Thoracic aorta (tissue), 2 donors: ENCODE measurements at regions not wholly inside any gene's neighbourhood (a gene's known extent, or its start where the extent isn't known, plus 50 kb on each side); places are given as distances from the start of the nearest gene placed in this dataset.

ENCODE experiments used
- ATAC-seq: fragments of 150-250 bp; one replicate; pipeline ENCODE4 v1.8.0; 2017; ENCODE audit warnings: low read depth; ENCODE audit not compliant: insufficient number of reproducible peaks, low FRiP score
- DNase-seq: peaks from one replicate; pipeline ENCODE4 v3.0.0-alpha.2; 2020; ENCODE audit warnings: low spot score
- H3K27ac ChIP-seq, 2 donors: fragments of 200-600 bp; sonication (generic); 1 replicate in 1 of 2; 2 replicates in 1 of 2; pipeline ENCODE4 v1.5.1; 2016; ENCODE audit warnings: mild to moderate bottlenecking in 2 of 2, moderate library complexity in 2 of 2
- H3K27me3 ChIP-seq: fragments of 200-600 bp; sonication (generic); replicated peaks from 2 replicates; pipeline ENCODE4 v1.6.0; 2016; ENCODE audit warnings: mild to moderate bottlenecking; ENCODE audit not compliant: insufficient read depth
- H3K36me3 ChIP-seq: fragments of 200-600 bp; sonication (generic); one replicate; pipeline ENCODE4 v1.5.1; 2016
- H3K4me1 ChIP-seq, 2 donors: fragments of 200-600 bp; sonication (generic); 1 replicate in 1 of 2; 2 replicates in 1 of 2; pipeline versions ENCODE4 v1.5.1 to v1.6.0; 2016; ENCODE audit warnings: low read depth in 2 of 2, mild to moderate bottlenecking in 1 of 2; ENCODE audit not compliant: control insufficient read depth in 1 of 2
- H3K4me3 ChIP-seq: fragments of 200-600 bp; sonication (generic); 2 replicates; pipeline ENCODE4 v1.5.1; 2016; ENCODE audit warnings: mild to moderate bottlenecking
- H3K9me3 ChIP-seq: fragments of 200-600 bp; sonication (generic); 2 replicates; pipeline ENCODE4 v1.5.1; 2016
- TF ChIP-seq, protein P1 (sequence below): fragments of 200-600 bp; sonication (generic); IDR thresholded peaks from one replicate; pipeline ENCODE4 v1.5.1; 2019; ENCODE audit warnings: antibody characterized with exemption

DNA sequence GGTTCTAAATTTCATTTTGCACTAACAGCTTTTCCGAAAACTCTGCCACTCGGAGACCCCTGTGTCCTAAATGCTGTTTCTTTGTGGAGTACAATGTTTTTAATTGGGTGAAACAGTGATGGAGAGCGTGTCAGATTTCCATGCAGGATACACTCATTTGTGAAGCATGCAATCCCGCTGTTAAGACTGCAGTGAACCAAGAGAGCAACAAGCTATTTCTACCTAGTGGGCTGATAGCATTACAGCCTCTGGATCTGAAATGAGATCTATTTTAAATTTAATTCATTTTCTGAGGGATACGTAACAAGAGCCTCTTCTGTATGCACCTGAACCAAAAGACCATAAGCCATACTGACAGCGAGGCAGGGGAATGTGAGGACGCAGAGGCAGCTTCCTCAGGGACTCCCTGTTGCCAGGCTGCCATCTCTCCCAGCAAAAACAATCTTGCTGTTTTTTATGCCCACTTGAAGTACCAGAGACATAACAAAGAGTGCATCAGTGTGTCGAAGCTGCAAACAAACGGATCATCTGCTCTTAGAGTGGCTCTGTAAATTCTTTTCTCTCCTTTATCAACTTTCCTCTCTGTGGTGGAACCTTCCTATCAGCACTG is 199.9 kb upstream of the COX10 start:
- DNase-seq = no peak
- no peak overlapping the region for H3K4me3 ChIP-seq
- TF ChIP-seq, protein P1, sequence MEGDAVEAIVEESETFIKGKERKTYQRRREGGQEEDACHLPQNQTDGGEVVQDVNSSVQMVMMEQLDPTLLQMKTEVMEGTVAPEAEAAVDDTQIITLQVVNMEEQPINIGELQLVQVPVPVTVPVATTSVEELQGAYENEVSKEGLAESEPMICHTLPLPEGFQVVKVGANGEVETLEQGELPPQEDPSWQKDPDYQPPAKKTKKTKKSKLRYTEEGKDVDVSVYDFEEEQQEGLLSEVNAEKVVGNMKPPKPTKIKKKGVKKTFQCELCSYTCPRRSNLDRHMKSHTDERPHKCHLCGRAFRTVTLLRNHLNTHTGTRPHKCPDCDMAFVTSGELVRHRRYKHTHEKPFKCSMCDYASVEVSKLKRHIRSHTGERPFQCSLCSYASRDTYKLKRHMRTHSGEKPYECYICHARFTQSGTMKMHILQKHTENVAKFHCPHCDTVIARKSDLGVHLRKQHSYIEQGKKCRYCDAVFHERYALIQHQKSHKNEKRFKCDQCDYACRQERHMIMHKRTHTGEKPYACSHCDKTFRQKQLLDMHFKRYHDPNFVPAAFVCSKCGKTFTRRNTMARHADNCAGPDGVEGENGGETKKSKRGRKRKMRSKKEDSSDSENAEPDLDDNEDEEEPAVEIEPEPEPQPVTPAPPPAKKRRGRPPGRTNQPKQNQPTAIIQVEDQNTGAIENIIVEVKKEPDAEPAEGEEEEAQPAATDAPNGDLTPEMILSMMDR = no peak
- ATAC-seq = no peak
- no peak overlapping the region for H3K27ac ChIP-seq
- H3K9me3 ChIP-seq = no peaks in the 10 kb centered on the region
- no peaks in the 10 kb centered on the region for H3K36me3 ChIP-seq
- peaks cover 3 to 15% of the 10 kb centered on the region in 2 donors for H3K4me1 ChIP-seq
- H3K27me3 ChIP-seq = no peaks in the 10 kb centered on the region

- H3K27ac ChIP-seq = no peak overlapping the region
- TF ChIP-seq, protein P1 = no peak
- no peaks in the 10 kb centered on the region for H3K27me3 ChIP-seq
- ATAC-seq (no peak), DNase-seq (no peak)
- no peak overlapping the region for H3K4me3 ChIP-seq
- H3K9me3 ChIP-seq = no peaks in the 10 kb centered on the region
- no peaks in the 10 kb centered on the region for H3K36me3 ChIP-seq
- no peaks in the 10 kb centered on the region for H3K4me1 ChIP-seq
Measured at GRCh38 chr17:13871261-13871660, 198.0 kb upstream of the COX10 start.

- DNase-seq = no peak
- H3K4me1 ChIP-seq = no peaks in the 10 kb centered on the region
Measured at GRCh38 chr17:13874134-13874533, 195.2 kb upstream of the COX10 start.

GRCh38 chr17:13874817-13875216 is 194.5 kb upstream of the COX10 start:
- TF ChIP-seq, protein P1 = no peak
- Histone ChIP-seq H3K36me3 (no peaks in the 10 kb centered on the region), H3K27me3 (no peaks in the 10 kb centered on the region), H3K4me3 (no peak overlapping the region), H3K27ac (no peak overlapping the region), H3K4me1 (no peaks in the 10 kb centered on the region), H3K9me3 (no peaks in the 10 kb centered on the region)
- ATAC-seq = no peak
- no peak for DNase-seq

More at GRCh38 chr17:13874134-13874533, 195.2 kb upstream of the COX10 start:
- Histone ChIP-seq H3K4me3 (no peak overlapping the region), H3K27ac (no peak overlapping the region), H3K9me3 (no peaks in the 10 kb centered on the region), H3K36me3 (no peaks in the 10 kb centered on the region), H3K27me3 (no peaks in the 10 kb centered on the region)
- ATAC-seq = no peak
- TF ChIP-seq, protein P1 = no peak

DNA sequence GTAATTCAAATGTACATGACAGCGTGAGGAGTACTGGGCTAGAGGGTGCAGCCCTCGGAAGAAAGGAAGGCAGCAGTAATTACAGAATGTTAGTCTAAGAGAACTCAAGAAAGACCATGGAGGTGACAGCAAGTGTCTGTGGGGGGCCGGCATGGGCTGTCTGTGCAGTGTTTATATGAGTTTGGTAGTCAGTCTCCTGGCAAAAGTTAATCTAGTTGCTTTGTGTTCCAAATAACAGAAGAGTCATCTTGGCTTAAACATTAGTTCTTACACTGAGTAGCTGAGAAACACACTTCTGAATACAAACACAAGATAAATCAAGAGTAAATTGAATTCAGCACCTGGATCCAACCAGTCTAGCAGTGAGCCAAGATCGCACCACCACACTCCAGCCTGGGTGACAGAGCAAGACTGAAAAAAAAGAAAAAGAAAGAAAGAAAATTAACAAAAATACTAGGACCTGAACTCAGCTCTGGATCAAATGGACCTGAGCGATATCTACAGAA is 189.3 kb upstream of the COX10 start:
- H3K4me1 ChIP-seq = no peaks in the 10 kb centered on the region
- H3K4me3 ChIP-seq = no peak overlapping the region
- DNase-seq (no peak), ATAC-seq (no peak)
- no peaks in the 10 kb centered on the region for H3K36me3 ChIP-seq
- no peaks in the 10 kb centered on the region for H3K27me3 ChIP-seq
- no peak overlapping the region for H3K27ac ChIP-seq
- H3K9me3 ChIP-seq = no peaks in the 10 kb centered on the region
- TF ChIP-seq, protein P1 = no peak
